ENCODE measurements at regions not wholly inside any gene's neighbourhood (a gene's known extent, or its start where the extent isn't known, plus 50 kb on each side); places are given as distances from the start of the nearest gene placed in this dataset.

GRCh38 chr3:187979564-187979963, 174.4 kb upstream of the LPP start:
- no peak for DNase-seq

DNA sequence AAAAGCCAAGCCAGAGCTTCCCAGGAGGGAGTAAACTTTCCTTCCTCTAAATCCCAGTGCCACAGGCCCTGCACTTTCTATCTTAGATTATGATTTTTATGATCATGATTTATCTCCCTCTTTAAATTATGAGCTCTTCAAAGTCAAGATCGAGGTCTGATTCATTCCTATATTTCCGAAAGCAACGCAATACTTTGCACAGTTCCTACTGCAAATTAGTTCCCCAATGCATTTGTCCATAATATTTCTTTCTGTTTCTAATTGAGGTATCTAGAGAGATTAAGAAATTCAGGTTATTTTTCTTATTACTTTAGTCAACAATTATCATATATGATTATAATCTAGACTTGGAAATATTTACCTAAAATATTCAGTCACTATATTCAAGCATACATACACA, 173.1 kb upstream of the LPP start:
- DNase-seq: no peak

- DNase-seq: no peak
Observed at GRCh38 chr3:187982142-187982541, 171.8 kb upstream of the LPP start.

- no peak for DNase-seq
Observed at GRCh38 chr3:187983484-187984124, 170.4 kb upstream of the LPP start.

- DNase-seq: no peak
Observed at GRCh38 chr3:187985647-187986046, 168.3 kb upstream of the LPP start.

- DNase-seq: peak; percentile 35 to 41
Observed at GRCh38 chr3:187986514-187986934, 167.4 kb upstream of the LPP start.

DNA sequence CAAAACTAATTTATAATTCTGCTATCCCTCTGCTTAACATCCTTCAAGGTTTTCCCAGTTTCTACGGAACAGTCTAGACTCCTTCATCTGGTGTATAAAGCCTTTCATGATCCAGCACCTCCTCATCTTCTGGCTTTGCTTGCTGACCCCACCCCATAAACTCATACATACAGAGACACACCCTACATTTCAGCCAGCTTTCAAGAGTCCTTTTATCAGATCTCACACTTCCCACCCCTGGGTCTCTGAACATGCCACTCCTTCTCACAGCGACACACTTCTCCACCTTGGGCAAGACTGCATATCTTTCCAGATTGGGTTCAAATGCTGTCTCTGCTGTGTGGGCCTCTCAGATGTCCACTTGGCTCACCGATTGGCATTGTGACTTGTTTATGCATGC, 166.8 kb upstream of the LPP start:
- DNase-seq: no peak

DNA sequence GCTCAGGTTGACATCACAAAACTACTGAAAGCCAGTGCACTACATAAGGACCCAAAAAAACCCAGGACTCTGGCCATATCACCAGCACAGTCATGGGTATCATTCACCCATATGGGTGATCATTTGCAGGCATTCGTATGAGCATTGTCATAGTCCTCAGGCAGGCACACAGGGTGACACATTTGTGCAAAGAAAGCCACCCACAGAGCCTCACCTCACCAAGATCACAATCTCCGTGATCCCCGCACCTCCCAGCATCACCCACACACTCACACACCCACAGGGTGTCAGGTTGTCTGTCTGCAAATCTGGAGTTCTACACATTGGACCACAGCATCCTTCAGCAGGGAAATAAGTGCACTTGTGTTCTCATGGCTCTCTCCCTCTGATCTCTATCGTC, 166.0 kb upstream of the LPP start:
- DNase-seq: peak in 1 of 2 donors; percentile 34

DNA sequence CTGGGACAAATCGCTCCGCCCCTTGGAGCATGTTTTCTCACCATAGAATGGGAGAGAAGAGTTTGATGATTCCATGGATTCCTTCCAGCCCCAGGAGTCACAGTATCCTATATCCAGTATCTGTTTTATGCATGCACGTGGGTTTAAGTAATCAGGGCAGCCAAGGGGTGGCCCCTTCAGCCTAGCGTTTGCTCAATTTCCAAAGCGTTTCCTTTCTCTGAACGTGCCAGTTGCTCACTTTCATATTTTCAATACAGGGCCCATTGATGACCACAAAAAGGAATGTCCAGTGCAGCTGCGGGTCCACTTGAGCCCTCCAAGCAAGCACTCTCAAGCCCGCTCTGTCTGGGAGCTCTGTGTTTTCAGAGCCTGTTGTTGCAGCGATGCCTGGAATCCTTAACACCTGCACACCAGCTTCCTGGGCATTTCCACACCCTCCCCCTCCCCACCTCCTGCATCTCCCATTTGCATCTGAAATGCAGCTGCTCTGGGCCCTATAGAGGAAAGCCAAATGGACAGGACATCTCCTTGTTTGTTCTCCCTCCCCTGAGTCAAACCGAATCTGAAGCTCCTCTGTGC, 164.3 kb upstream of the LPP start:
- no peak for DNase-seq

- DNase-seq: no peak
Observed at GRCh38 chr3:187992609-187993008, 161.3 kb upstream of the LPP start.

DNA sequence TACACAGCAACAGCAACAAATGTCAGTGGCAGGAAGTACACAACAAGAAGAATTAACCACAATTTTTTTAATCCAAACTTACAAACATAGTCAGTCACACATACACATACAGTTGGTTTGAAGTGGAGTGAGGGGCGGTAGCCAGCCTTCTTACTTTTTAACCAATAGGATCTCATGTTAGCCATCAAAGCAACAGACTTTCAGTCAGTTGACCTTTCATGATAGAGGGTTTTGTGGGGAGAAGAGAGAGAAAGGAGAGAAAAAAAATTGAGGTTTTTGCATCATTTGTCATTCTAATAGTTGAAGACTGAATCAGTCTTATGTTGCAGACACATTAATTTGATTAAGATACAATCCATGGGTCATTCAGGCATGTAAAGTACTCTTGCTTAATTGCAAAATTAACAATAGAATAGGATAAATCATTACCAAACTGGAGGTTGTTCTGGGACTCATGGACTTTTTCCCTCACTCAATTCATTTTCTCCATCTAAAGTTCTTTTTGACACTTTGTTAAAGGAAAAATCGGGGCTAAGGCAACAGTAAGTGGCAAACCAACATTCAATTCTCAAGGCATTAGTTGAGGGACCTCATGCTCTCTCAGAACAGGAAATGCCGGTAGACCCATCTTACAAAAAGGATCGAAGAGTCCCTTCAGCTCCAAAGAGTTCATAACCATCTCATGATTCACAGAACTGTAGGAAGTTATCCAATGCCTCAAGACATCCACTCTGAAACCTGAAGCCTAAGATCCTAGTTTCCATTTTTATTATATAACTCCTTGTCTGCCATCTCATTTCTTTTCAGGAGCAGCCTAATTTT, 159.5 kb upstream of the LPP start:
- no peak for DNase-seq

GRCh38 chr3:187995043-187995400, 158.9 kb upstream of the LPP start:
- DNase-seq: no peak

- DNase-seq: no peak
Observed at GRCh38 chr3:187995667-187996066, 158.3 kb upstream of the LPP start.

DNA sequence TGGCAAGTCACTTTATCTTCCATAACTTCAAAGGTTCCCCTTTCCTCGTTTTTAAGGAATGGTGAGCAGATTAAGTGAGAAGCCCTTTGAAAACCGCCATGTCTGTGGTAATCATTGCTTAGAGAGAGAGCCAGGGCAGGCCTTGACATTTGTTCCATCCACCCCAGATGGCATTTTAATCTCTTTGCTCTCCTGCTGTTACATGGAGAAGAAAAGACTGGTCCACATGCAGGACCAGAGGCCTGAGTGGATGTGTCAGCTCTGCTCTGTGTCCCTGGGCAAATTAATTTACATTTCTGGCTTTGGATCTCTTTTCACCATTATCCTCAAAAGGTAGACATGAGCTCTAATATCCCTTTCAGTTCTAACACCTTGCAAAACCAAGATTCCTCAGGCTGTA, 157.3 kb upstream of the LPP start:
- no peak for DNase-seq

- DNase-seq: no peak
Observed at GRCh38 chr3:187997490-187997889, 156.5 kb upstream of the LPP start.

GRCh38 chr3:187997946-187998561, 155.9 kb upstream of the LPP start:
- DNase-seq: no peak

GRCh38 chr3:187998611-187999010, 155.3 kb upstream of the LPP start:
- no peak for DNase-seq

DNA sequence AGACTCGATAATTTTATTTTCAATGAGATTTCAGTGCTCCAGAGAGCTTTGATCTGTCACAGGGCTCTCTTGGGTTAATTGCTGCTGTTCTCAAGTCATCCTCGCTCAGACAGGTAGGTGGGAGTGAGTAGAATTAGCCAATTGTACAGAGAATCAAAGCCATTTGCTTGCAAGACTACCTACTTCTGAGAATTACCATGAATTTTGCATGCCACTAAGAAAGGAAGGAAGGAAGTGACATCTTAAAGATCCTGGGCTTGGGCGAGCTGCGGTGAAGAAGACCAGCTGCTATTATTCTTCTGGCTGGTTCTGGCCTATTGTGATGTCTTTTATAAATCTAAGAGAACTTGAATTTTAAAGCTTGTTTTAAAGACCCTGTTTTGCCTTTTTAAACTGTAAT, 154.1 kb upstream of the LPP start:
- DNase-seq: no peak

DNA sequence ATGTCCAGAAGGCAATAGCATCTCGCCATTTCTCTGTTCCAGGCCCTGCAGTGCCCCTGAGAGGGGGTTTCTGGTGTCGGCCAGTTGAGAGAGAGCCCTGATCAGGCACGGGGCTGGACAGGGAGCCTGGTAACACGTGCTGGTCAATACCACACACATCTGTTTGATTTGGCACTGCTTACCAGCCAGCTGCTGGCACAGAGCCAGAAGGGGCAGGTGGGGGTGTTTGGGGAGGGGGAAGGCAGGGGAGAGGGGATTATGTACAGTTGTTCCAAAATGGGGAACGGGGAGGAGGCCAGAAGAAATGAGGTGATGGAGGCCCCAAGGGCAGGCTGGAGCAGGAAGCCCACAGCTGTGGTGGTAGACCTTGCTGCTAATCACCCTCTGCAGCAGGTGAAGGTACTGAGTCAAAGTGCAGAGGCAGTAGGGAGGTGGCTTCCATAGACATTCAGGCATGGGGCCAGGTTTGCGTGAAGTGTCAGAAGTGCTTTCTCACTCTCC, 153.5 kb upstream of the LPP start:
- no peak for DNase-seq

DNA sequence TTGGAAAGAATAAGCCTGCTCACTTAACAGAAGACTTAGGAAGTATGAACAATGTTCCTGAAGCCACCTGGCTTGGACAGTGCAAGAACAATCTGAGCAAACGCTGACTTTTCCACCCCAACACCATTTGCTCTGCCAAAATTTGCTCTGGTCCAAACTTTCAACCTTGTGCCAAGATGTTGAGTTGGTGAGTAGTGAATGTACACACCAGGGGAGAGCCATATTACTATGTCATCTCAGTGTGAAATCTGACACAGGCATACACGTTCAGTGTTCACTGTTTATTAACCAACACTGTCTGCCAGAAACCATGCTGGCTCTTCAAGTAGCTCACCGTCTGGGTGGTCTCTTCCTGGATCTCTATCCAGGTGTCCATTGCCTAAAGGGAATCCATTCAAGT, 152.9 kb upstream of the LPP start:
- no peak for DNase-seq

- DNase-seq: no peak
Observed at GRCh38 chr3:188001926-188002325, 152.0 kb upstream of the LPP start.

DNA sequence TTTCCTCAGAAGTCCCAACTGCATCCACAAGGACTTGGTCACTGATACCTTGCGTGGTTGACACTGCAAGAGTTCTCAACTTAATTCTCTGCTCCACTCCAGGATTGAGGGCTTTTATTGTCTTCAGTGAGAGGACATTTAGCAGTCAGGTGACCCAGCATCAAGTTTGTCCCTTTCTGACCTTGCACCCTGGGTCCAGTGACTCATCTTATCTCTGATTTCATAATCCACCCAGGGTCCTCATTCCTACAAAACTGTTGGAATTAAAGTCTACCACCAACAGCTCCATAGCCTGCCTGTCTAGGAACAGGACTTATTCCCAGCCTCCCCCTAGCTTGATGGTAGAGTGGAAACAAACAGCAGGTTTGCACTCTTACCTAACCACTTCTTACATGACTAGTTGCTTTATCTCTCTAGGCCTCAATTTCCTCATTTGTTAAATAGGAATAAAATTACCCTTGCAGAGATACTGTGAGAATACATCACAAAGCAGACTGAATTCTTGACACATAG, 151.3 kb upstream of the LPP start:
- no peak for DNase-seq
